Globus pallidus (tissue), 1 donor: ENCODE measurements at regions not wholly inside any gene's neighbourhood (a gene's known extent, or its start where the extent isn't known, plus 50 kb on each side); places are given as distances from the start of the nearest gene placed in this dataset.
A peak's percentile ranks its signal among the peaks of the same experiment; 100 is the strongest.
"Not testable (repeated sequence)": the region's sequence is repeated elsewhere in the genome, so short reads cannot be mapped to it uniquely, and the experiment has no call there.

Source experiments
- DNase-seq: peaks from one replicate; pipeline ENCODE4 v3.0.0-alpha.2; 2015; ENCODE audit warnings: low spot score

DNA sequence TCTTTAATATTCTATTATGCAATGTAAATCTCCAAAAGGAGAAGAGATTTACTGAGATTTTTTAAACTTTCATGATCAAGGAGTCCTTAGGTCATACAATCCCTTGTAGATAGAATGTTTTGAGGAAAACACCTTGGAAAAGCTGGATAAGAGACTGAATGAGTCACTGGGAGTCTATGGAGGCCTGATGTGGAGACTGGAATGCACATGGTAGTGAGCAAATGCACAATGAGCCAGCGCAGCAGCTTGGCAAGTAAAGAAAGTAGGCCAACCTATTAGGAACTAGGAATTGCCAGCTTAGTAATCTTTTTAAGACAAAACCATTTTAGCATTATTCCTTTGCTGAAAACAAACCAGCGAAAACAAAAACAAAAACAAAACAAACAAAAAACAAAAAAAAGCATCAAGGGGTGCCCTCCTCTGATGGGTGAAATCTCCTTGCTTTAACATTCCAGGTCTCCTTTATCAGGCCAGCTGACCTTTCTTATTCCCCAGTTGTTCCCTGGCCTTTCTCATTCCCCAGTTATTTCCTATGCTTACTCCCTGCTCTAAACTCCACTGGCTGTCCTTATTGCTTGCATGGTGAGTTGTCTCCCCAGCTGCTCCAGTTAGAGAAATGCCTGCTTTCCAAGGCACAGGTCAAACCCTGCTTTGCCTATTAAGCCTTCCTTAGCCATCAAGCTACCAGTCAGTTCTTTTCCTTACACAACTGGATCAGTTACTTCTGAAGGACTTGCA, 135.8 kb downstream of the PLCE1 start:
- no peak for DNase-seq

DNA sequence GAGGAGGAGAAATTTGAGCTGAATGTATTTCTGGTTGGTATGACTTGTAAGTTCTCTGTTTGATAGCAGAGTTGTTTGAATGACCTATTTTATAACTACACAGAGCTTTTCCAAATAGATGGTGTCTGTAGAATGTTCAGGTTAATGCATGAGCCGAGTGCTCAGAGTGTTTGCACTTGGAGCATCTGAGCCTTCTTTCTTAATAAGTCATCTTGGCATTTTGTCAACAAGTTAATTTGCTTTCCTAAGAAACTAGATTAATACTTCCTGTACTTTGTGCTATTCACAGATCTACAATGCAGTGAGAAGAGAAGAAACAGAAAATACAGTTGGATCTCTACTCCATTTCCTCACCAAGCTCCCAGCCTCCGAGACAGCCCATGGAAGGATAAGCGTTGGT, 138.2 kb downstream of the PLCE1 start:
- no peak for DNase-seq

DNA sequence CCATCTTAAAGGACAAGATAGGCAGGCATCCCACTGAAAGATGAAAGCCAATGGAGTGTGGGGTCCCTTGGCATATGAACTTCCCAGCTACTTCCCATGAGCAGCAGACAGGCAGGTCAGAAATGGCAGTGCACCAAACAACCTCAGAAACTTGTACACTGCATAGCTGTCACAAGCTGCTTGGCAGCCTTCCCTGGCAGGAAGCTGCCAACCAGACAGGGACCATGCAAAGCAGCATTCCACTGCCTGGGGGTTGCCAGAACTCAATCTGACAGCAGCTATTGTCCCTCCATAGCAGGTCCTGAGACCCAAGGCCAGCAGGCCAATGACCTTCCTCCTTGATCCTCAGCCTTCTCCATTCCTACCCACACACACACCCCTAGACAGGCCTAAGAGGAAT, 139.5 kb downstream of the PLCE1 start:
- peak; percentile 33 for DNase-seq

DNA sequence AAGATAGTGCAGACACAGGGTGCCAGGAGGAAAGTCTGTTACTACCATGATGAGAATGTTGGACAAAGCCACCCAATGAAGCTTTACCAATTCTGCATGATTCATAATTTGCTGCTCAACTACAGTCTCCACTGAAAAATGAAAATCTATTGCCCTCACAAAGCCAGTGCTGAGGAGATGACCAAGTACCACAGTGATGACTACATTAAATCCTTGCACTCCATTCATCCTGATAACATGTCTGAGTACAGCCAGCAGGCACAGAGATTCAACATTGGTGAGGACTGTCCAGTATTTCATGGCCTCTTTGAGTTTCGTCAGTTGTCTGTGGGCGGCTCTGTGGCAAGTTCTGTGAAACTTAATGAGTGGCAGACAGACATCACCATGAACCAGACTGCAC, 144.0 kb downstream of the PLCE1 start:
- no peak for DNase-seq

DNA sequence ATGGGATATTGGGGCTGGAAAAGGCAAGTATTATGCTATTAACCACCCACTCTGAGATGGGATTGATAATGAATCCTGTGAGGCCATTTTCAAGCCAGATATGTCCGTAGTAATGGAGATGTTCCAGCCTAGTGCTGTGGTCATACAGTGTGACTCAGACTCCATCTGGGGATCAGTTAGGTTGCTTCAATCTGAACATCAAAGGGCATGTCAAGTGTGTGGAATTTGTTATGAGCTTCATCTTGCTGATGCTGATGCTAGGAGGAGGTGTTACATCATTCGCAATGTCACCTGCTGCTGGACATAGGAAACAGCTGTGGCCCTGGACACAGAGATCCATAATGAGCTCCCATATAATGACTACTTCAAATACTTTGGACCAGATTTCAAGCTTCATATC, 144.7 kb downstream of the PLCE1 start:
- no peak for DNase-seq

DNA sequence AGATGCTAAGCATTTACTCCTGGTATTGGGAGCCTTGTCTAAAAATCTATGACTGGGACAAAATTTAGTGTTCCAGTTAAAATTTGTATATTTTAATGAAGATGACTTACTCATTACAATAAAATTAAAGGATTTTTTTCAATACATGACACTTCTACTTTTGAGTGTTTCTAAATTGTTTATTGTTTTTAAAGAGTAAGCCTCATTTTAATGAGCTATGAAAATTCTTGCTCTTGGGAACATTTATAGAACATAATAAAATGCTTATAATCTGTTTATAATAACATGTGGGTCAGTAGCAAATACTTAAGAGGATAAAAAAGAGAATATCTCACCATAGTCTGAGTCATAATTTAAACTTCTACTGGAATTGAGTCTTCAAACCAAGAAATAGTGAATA, 149.5 kb downstream of the PLCE1 start:
- DNase-seq, result no peak

DNA sequence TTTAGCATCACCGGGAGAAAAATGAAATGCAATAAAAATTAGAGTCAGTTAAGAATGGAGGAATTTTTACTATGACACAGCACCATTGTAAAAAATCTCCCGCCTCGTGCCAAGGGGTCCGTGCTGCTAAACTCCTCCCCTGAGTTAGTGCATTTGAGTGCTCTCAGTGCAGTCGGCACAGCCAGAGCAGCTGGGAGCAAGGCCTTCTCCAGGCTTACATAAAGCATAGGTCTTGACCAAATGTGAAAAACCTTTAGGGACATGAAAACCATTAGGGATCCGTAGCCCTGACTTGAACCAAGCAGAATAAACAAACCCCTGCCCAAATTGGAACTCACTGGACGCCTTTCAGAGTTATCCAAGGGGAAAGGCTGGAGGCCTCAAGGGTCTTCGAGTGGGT, 152.6 kb downstream of the PLCE1 start:
- DNase-seq, result no peak

DNA sequence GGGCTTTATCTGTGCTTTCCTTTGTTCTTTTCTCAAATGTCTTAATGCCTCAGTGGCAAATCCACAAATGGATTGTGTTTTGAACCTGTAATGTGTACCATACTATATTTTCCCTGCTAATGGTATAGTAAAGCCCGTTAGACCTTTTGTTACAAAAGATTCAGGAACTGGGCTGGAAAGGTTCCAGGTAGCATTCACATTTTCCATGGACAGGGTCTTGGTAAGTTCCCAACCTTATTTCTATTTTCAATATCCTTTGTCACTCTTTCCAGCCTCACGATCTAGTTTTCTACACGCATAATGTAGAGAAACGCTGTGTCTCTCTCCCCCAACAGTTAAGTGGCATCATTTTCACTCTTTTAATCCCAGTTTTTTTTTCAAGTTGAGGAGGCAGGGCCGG, 153.0 kb downstream of the PLCE1 start:
- no peak for DNase-seq

DNA sequence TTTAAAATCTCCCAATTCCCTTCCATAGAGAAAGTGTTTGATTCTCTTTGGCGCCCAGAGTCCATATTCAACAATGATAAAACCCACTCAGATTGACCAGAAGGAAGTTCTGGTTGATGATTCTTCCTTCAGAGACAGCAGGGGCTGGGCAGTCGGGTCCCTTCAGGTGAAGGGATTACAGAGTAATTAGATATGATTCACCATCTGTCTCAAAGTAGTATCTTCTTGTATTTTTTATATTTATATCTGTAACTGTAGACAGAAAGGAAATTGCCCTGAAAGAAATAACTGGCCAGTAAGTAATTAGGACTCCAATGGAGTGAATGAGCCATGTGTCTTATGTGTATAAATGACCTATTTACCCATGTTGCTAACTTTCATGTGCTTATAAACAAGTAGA, 156.0 kb downstream of the PLCE1 start:
- DNase-seq, result no peak

DNA sequence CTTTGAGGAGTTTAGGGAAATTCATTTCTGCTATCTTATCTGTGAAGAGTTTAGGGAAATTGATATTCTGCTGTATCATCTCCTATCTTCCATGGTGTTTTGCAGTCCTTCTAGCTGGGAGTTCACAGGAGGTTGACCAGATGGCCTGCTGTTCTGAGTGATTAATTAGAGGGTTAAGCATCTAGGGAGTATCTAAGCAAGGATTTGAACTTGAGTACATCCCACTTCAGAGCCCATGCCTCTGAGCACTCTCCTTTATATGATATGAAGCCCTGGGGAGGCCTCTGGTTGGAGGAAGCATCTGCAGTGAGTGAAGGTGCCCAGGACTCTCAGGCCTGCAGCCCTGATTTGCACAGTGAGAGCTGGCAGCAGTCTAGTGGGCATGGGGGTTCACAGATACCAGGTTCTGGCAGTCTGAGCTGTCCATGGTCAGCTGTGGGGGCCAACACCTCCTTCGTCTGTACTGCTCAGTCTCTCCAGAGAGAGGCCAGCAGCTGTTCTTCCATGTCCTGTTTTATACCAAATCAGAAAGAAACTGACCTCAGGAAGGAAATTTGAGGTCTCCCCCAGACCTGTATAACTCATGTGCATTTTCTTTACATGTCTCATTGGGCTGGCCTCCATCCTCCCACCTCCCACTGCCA, 156.9 kb downstream of the PLCE1 start:
- DNase-seq, result no peak

DNA sequence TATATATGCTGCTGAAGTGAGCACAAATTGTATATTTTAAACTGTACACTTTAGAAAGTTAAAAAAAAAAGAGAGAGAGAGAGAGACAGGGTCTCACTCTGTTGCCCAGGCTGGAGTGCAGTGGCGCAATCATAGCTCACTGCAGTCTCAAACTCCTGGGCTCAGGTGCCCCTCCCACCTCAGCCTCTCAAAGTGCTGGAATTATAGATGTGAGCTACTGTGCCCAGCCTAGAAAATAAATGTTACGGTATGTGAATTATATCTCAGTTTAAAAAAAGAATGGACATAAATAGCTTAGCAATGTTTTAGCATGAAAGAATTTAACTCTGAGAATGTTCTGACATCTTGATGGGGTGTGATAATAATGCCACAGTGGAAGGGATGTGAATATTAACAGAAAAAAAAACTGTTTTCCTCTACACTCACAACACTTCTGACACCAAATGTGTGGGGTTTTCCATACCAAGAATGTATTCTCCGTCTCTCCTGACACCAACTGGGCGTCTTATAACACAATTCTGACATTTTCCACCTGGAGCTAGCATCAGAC, 162.1 kb downstream of the PLCE1 start:
- DNase-seq, result no peak

DNA sequence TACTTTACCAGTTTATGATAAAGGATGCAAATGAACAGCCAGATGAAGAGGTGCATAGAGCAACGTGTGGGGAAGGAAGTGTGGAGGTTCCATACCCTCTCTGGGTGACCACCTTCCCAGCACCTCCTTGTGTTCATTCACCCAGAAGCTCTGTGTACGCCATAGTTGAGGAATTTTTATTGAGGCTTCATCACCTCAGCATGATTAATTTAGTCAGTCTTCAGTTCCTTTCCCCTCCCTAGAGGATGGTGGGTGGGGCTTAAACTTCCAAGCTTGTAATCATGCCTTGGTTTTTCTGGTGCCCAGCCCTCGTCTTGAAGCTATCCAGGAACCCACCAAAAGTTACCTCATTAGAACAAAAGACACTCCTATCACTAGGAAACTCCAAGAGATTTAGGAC, 162.7 kb downstream of the PLCE1 start:
- DNase-seq, result no peak

DNA sequence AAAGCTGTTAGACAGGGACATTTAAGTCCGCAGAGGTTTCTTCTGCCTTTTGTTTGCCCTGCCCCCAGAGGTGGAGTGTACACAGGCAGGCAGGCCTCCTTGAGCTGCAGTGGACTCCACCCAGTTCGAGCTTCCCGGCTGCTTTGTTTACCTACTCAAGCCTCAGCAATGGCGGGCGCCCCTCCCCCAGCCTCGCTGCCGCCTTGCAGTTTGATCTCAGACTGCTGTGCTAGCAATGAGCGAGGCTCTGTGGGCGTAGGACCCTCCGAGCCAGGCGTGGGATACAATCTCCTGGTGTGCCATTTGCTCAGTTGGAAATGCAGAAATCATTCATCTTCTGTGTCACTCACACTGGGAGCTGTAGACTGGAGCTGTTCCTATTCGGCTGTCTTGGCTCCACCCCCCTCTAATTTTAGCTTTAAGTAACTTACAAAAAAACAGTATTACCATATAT, 171.5 kb downstream of the PLCE1 start:
- DNase-seq, result not testable (repeated sequence)

DNA sequence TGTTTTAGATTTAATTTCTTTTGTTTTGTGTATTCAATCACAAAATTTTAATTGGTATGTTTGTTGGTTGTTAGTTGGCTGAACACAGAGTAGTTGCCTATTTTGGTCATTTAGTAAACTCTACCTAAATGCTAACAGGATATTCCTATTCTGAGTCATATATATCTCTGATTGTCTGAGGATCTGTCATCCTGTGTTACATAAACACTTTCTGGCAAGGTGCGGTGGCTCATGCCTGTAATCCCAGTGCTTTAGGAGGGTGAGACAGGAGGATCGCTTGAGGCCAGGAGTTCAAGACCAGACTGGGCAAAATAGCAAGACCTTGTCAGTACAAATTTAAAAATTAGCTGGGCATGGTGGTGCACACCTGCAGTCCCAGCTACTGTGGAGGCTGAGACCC, 178.6 kb downstream of the PLCE1 start:
- no peak for DNase-seq

DNA sequence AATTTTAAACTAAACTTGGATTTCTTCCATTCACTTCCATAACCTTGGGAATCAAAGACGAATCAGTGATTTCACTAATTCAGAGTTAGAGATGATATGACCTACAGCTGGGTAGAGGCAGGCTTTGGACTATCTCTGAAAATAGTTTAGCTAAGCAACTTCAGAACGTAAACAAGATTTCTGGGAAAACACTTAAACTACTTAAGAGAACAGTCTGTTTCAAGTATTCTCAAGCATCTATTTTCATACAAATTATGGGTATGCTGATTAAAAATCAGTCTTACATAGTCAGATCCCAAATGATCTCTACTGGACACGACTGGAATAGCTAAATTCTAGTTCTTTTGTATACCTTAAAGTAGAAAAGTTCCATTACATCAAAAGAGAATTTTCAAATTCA, 179.9 kb downstream of the PLCE1 start:
- DNase-seq, result no peak

DNA sequence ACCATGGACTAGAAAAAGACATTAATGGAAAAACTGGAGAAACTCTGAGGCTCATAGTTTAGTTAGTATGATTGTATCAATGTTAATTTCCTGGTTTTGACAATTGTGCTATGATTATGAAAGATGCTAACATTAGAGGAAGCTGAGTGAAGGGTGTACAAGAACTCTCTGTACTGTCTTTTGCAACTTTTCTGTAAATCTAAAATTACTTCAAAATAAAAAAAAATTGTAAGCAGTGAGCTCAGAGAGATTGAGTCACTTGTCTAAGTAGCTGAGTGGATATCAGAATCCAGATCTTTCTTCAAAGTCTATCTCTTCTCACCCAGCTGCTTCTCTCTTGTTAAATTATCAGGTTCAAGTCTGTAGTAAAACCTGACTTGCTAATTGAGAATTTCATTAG, 181.1 kb downstream of the PLCE1 start:
- no peak for DNase-seq

DNA sequence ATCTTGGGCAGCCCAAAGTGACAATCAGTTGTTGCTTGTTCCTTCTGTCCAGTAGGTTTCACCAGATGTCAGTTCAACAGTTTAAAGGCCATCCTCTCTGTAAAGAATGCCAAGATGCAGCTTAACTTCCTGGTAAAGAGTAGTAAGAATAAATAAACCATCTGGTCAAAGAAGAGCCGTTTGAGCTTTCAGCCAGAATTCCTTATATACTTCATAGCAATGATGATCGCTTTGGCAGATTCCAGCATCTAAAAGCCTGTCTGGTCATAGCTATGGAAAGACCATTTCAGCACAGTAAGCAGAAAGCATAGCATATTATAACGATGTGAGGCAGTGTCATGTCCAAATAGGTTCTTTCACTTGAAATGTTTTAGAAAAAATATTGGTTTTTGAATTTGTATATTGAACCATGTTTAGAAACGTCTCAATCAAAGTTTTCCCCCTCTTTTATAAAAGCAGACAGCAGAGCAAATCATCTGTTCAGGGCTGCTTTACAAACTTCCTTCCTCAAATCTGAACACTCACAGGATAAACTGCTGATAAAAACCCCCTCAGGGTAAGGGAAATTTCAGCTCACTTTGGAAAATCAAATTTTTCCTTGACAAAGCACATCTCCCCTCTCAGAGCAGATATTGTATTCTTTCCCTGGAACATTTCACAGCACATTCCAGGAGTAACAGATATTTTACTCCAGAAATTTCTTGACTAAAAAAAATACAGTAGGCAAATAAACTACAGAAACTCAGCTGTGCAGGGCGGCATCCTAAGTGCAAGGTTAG, 184.1 kb downstream of the NOC3L start:
- DNase-seq, result no peak

DNA sequence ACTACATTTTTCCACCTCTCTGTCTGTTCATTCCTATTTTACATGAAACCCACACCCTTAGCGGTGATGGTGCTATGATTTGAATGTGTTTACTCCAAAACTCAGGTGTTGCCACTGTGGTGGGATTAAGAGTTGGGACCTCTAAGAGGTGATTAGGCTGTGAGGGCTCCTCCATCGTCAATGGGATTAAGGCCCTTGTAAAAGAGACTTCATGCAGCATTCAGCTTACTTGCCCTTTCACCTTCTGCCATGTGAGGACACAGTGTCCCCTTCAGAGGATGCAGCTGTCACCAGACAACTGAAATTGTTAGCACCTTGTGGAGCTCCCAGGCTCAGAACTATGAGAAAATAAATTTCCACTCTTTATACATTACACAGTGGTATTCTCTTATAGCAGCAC, 182.2 kb downstream of the NOC3L start:
- no peak for DNase-seq

DNA sequence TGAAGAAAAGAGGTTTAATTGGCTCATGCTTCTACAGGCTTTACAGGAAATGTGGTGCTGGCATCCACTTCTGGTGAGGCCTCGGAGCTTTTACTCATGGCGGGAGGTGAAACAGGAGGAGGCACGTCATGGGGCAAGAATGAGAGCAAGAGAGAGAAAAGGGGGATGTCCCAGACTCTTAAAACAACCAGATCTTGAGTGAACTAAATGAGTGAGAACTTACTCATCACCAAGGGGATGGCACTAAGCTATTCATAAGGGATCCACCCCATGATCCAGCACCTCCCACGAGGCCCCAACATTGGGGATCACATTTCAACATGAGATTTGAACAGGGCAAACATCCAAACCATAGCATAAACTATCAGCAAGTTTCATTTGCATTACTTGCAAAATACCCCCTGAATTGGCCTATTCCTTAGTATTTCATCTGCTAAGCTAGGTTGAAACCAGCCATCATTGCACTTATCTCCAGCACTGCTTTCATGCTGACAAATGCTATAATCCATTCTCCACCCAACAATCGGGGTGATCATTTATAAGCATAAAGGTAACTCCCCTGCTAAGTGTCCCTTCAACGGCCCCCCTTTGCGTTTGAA, 179.0 kb downstream of the NOC3L start:
- no peak for DNase-seq

DNA sequence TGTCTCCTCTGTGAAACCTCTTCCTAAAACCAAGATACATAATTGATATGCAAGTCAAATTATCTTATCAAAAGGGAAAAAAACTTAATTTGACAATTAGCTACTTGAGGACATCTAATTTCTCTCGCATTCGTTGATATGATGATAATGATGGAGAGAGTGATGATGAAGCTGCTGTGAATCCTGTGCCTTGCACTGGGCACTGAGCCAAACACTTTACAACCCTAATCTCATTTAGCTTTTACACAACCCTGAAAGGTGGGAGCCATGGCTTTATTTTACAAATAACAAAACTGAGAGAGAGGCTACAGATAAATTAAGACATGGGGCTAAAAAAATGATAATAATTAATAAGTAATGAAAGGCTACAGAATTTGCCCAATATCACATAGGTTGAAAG, 176.0 kb downstream of the NOC3L start:
- no peak for DNase-seq

DNA sequence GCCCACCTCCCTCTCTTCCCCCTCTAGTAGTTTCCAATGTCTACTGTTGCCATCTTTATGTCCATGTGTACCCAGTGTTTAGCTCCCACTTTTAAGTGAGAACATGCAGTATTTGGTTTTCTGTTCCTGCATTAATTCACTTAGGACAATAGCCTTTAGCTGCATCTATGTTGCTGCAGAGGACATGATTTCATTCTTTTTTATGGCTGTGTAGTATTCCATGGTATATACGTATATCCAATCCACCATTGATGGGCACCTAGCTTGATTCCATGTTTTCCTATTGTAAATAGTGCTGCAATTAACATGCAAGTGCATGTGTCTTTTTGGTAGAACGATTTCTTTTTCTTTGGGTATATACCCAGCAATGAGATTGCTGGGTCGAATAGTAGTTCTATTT, 170.4 kb downstream of the NOC3L start:
- no peak for DNase-seq

DNA sequence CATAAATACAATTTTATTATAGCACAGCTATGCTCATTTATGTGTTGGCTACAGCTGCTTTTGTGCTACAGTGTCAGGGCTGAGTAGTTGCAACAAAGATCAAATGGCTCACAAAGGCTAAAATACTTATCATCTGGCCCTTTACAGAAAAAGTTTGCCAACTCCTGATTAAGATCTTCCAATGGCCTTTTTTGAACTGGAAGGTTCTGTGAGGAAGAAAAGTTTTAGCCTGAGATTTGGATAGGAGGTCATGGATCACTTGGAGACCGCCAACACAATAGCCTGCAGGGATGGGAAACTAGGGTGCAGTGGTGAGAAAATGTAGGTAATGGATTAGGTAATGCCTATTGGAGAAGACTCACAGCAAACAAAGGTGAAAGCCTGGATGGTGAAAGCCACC, 169.8 kb downstream of the NOC3L start:
- DNase-seq, result no peak
